Kidney (tissue), 13 donors: ENCODE measurements at regions not wholly inside any gene's neighbourhood (a gene's known extent, or its start where the extent isn't known, plus 50 kb on each side); places are given as distances from the start of the nearest gene placed in this dataset.
A peak's percentile ranks its signal among the peaks of the same experiment; 100 is the strongest.

Experiments
- DNase-seq, 5 donors: peaks; one replicate each; pipeline ENCODE4 v3.0.0-alpha.2; 2013 to 2020
- FAIRE-seq: peaks from 2 replicates; lab custom pipeline; 2012; peaks lifted over from hg19 to GRCh38; lab: Jason Lieb, UNC
- H3K27ac ChIP-seq, 2 donors: one replicate each; pipeline ENCODE4 v1.7.0; 2013; ENCODE audit warnings: low read depth in 2 of 2, low read length in 2 of 2, inconsistent platforms in 1 of 2
- H3K27me3 ChIP-seq: one replicate; pipeline ENCODE4 v1.7.1; 2013; ENCODE audit warnings: low read length, inconsistent platforms; ENCODE audit not compliant: control insufficient read depth, insufficient read depth
- H3K36me3 ChIP-seq, 3 donors: one replicate each; pipeline versions ENCODE4 v1.7.0 to v1.7.1; 2013; ENCODE audit warnings: low read length in 3 of 3, control low read depth in 1 of 3, inconsistent platforms in 1 of 3; ENCODE audit not compliant: insufficient read depth in 3 of 3, control insufficient read depth in 2 of 3
- H3K4me1 ChIP-seq, 3 donors: one replicate each; pipeline versions ENCODE4 v1.7.0 to v1.7.1; 2013; ENCODE audit warnings: low read length in 3 of 3, inconsistent platforms in 1 of 3, low read depth in 1 of 3; ENCODE audit not compliant: control insufficient read depth in 2 of 3, insufficient read depth in 2 of 3
- H3K4me3 ChIP-seq, 3 donors: one replicate each; pipeline versions ENCODE4 v1.7.0 to v1.8.1; 2013; ENCODE audit warnings: low read length in 3 of 3, control low read depth in 1 of 3, inconsistent platforms in 1 of 3
- H3K9ac ChIP-seq, 3 donors: one replicate each; pipeline versions ENCODE4 v1.7.0 to v1.7.1; 2013; ENCODE audit warnings: low read length in 3 of 3, control low read depth in 1 of 3, inconsistent platforms in 1 of 3
- H3K9me3 ChIP-seq, 3 donors: one replicate each; pipeline versions ENCODE4 v1.7.0 to v1.7.1; 2013; ENCODE audit warnings: low read length in 3 of 3, control low read depth in 1 of 3, inconsistent platforms in 1 of 3; ENCODE audit not compliant: control insufficient read depth in 2 of 3, insufficient read depth in 1 of 3
- CTCF ChIP-seq: IDR thresholded peaks from 3 replicates; pipeline ENCODE4 v1.5.1; 2012; ENCODE audit warnings: mild to moderate bottlenecking, moderate library complexity, borderline replicate concordance; ENCODE audit not compliant: insufficient read depth; ENCODE audit errors: extremely low read depth
- intact Hi-C: fragments of 100-400 bp; cut with DNase I; formaldehyde crosslinking; loops from one replicate; pipeline ENCODE4 v1.11.1; 2022
- donor health status: control.
- donor health status: control.
- donor health status: control.
- donor health status: control.
- donor health status: control.
- donor health status: DM: yes; HTN: yes; CAD: no.
- donor health status: Normal renal cell carcinoma (clear cell type).

- no peaks in the 10 kb centered on the region for H3K4me1 ChIP-seq
- intact Hi-C loops: no loop called here
- H3K27ac ChIP-seq: no peak overlapping the region
- H3K9ac ChIP-seq: no peak overlapping the region
- no peak for FAIRE-seq
- no peaks in the 10 kb centered on the region for H3K36me3 ChIP-seq
- H3K4me3 ChIP-seq: no peak overlapping the region
- no peaks in the 10 kb centered on the region for H3K27me3 ChIP-seq
- no peaks in the 10 kb centered on the region for H3K9me3 ChIP-seq
- TF ChIP-seq CTCF: no peak
- DNase-seq: no peak
These were observed 337.5 kb upstream of the NT5C1B start for GRCh38 chr2:18926631-18927524.

DNA sequence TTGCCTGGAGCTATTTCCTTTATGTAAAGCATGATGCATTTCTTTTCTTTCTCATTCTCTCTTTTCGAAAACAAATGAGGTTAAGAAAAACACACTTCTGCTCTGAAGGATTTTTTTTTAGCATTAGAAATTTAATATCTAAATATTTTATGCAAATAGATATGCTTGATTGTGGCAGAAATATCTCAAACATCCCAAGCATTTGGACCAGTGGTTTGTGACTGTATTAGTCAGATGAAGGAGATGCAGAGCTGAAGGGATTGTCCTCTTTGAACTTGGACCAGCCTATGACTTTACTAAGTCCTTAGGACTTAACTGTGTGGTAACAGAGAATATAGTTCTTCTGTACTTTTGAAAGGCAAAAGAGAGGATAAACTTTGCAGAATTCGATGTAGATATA lies 335.9 kb upstream of the NT5C1B start:
- FAIRE-seq: no peak

GRCh38 chr2:18924886-18925285 lies 335.5 kb upstream of the NT5C1B start:
- no peak for FAIRE-seq
- intact Hi-C loops: no loop called here
- no peak for TF ChIP-seq CTCF
- Histone ChIP-seq H3K9me3 (no peaks in the 10 kb centered on the region), H3K36me3 (no peaks in the 10 kb centered on the region), H3K9ac (no peak overlapping the region), H3K27ac (no peak overlapping the region), H3K4me1 (no peaks in the 10 kb centered on the region), H3K4me3 (no peak overlapping the region), H3K27me3 (no peaks in the 10 kb centered on the region)
- peak in 1 of 5 donors; percentile 42 for DNase-seq

More for the DNA sequence above, 335.9 kb upstream of the NT5C1B start:
- no peaks in the 10 kb centered on the region for H3K27me3 ChIP-seq
- H3K27ac ChIP-seq: no peak overlapping the region
- DNase-seq: no peak
- no peaks in the 10 kb centered on the region for H3K36me3 ChIP-seq
- H3K4me1 ChIP-seq: no peaks in the 10 kb centered on the region
- H3K9me3 ChIP-seq: no peaks in the 10 kb centered on the region
- TF ChIP-seq CTCF: no peak
- H3K9ac ChIP-seq: no peak overlapping the region
- intact Hi-C loops: no loop called here
- no peak overlapping the region for H3K4me3 ChIP-seq
